ENCODE measurements at regions not wholly inside any gene's neighbourhood (a gene's known extent, or its start where the extent isn't known, plus 50 kb on each side); places are given as distances from the start of the nearest gene placed in this dataset.

GRCh38 chr3:165642761-165643420 is 194.3 kb downstream of the BCHE start:
- Histone ChIP-seq H3K9me1 (ENCODE audit: control insufficient read depth, insufficient read depth, low read length) (no peaks in the 10 kb centered on the region), H3K36me3 (ENCODE audit: control insufficient read depth, insufficient read depth, low read length) (no peaks in the 10 kb centered on the region), H3K9ac (ENCODE audit: insufficient read depth in 1 of 2, low read depth in 2 of 2, low read length in 2 of 2) (no peak overlapping the region), H4K20me1 (replicated peaks; ENCODE audit: control insufficient read depth, insufficient read depth, low read length) (no peaks in the 10 kb centered on the region), H3K27ac (ENCODE audit: extremely low read depth, low read depth, low read length) (no peak overlapping the region), H3K27me3 (ENCODE audit: control insufficient read depth in 2 of 2, insufficient read depth in 2 of 2, low read length in 2 of 2) (no peaks in the 10 kb centered on the region), H2AFZ (ENCODE audit: low read depth, low read length) (no peak overlapping the region), H3K4me3 (no peak overlapping the region), H3K79me2 (ENCODE audit: control insufficient read depth, insufficient read depth, low read length) (no peaks in the 10 kb centered on the region), H3K9me3 (replicated peaks; ENCODE audit: control insufficient read depth, insufficient read depth, low read depth, low read length) (no peaks in the 10 kb centered on the region), H3K4me1 (replicated peaks in 1 of 2; ENCODE audit: control insufficient read depth in 2 of 2, insufficient read depth in 2 of 2, low read length in 2 of 2) (no peaks in the 10 kb centered on the region), H3K4me2 (ENCODE audit: insufficient read depth, low read length) (no peak overlapping the region)
- FAIRE-seq (no peak), ATAC-seq (no peak), DNase-seq (ENCODE audit: extremely low read depth in 1 of 4, low spot score in 3 of 4) (no peak)
- intact Hi-C loops (cut with micrococcal nuclease): no loop called here
- ChIA-PET CTCF (ENCODE audit: low intra/inter-chr PET ratio) (no interaction called here), POLR2A (no interaction called here)
- 8% methylated on average over 4 of the region's 4 CpGs for WGBS (ENCODE audit: insufficient coverage, low coverage, missing lambda C conversion rate)
- in situ Hi-C loops (cut with MboI): no loop called here
- TF ChIP-seq ZNF217 (CRISPR knock-in tag; IDR thresholded peaks at IDR 0.05) (no peak), U2AF2 (optimal IDR thresholded peaks at IDR 0.05; ENCODE audit: low read depth, low read length) (no peak)
- BruUV-seq (replicated peaks): no TSS peak

DNA sequence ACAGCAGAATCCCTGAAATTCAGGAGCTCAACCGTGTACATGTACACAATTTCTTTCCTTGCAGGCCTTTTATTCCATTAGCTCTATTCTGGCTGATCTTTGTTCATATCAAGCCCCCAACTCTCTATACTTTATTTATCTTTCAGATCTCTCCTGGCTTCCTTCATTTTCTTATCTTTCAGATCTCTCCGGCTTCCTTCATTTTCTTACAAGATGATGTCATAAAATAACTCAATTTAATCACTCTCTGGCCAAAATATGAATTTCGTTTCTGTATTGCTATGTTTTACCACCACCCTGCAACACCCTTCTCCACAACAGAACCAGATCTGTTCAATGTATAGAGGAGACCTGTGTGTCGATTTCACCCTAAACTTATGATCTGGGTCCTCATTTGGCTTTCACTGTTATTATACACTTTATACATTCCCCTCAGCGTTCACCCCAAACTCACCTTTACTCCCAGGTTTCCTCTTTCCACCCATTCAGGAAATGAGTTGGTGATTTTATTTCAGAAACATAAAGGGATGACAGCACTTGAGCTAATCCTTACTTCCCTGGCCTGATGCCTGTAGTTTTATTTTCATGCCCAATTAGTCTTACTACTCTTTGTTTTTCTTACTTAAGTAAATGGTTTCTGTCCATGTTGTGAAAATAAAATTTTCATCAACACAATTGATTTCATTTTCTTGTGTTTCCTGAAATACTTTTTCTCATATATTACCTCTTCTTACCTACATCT is 195.5 kb downstream of the BCHE start:
- BruUV-seq (replicated peaks): no TSS peak
- Histone ChIP-seq H3K4me2 (ENCODE audit: insufficient read depth, low read length) (no peak overlapping the region), H3K79me2 (ENCODE audit: control insufficient read depth, insufficient read depth, low read length) (no peaks in the 10 kb centered on the region), H3K36me3 (ENCODE audit: control insufficient read depth, insufficient read depth, low read length) (no peaks in the 10 kb centered on the region), H3K9me3 (replicated peaks; ENCODE audit: control insufficient read depth, insufficient read depth, low read depth, low read length) (no peaks in the 10 kb centered on the region), H3K27me3 (ENCODE audit: control insufficient read depth in 2 of 2, insufficient read depth in 2 of 2, low read length in 2 of 2) (no peaks in the 10 kb centered on the region), H3K9me1 (ENCODE audit: control insufficient read depth, insufficient read depth, low read length) (no peaks in the 10 kb centered on the region), H4K20me1 (replicated peaks; ENCODE audit: control insufficient read depth, insufficient read depth, low read length) (no peaks in the 10 kb centered on the region), H2AFZ (ENCODE audit: low read depth, low read length) (no peak overlapping the region), H3K4me1 (replicated peaks in 1 of 2; ENCODE audit: control insufficient read depth in 2 of 2, insufficient read depth in 2 of 2, low read length in 2 of 2) (no peaks in the 10 kb centered on the region), H3K4me3 (no peak overlapping the region), H3K9ac (ENCODE audit: insufficient read depth in 1 of 2, low read depth in 2 of 2, low read length in 2 of 2) (no peak overlapping the region), H3K27ac (ENCODE audit: extremely low read depth, low read depth, low read length) (no peak overlapping the region)
- no peak for DNase-seq (ENCODE audit: extremely low read depth in 1 of 4, low spot score in 3 of 4)
- in situ Hi-C loops (cut with MboI): no loop called here
- FAIRE-seq: no peak
- ATAC-seq: no peak
- 0% methylated on average over 5 of the region's 5 CpGs for WGBS (ENCODE audit: insufficient coverage, low coverage, missing lambda C conversion rate)
- ChIA-PET CTCF (ENCODE audit: low intra/inter-chr PET ratio) (no interaction called here), POLR2A (no interaction called here)
- intact Hi-C loops (cut with micrococcal nuclease): no loop called here
- TF ChIP-seq HIVEP1 (CRISPR knock-in tag; IDR thresholded peaks at IDR 0.05) (no peak), MTA3 (IDR thresholded peaks at IDR 0.05; ENCODE audit: borderline replicate concordance) (no peak), TAF9B (IDR thresholded peaks at IDR 0.05; ENCODE audit: partially characterized antibody) (no peak), MAFF (IDR thresholded peaks at IDR 0.05; ENCODE audit: low read length) (no peak), CBX1 (IDR thresholded peaks at IDR 0.05; ENCODE audit: low read depth) (no peak), ZNF785 (CRISPR knock-in tag; IDR thresholded peaks at IDR 0.05) (no peak)
